ENCODE measurements at regions not wholly inside any gene's neighbourhood (a gene's known extent, or its start where the extent isn't known, plus 50 kb on each side); places are given as distances from the start of the nearest gene placed in this dataset.

GRCh38 chr11:131037873-131038272 lies 121.6 kb upstream of the SNX19 start:
- no peak for TF ChIP-seq CTCF (IDR thresholded peaks at IDR 0.05)
- H3K4me3 Mint-ChIP-seq: no peak overlapping the region
- no peaks in the 10 kb centered on the region for H3K9me3 Mint-ChIP-seq
- 0 out of 2 replicates have a peak, but pooled peaks cover 6% of the 10 kb centered on the region for H3K36me3 Mint-ChIP-seq (ENCODE audit: low read depth)
- H3K27me3 Mint-ChIP-seq (ENCODE audit: insufficient read depth): no peaks in the 10 kb centered on the region
- no peak overlapping the region for H3K27ac Mint-ChIP-seq
- no peak for DNase-seq
- H3K4me1 Mint-ChIP-seq (ENCODE audit: low read depth): peaks cover 47% of the 10 kb centered on the region

GRCh38 chr11:131038597-131038996 lies 122.3 kb upstream of the SNX19 start:
- no peaks in the 10 kb centered on the region for H3K27me3 Mint-ChIP-seq (ENCODE audit: insufficient read depth)
- TF ChIP-seq CTCF (IDR thresholded peaks at IDR 0.05): peak; percentile 66
- H3K9me3 Mint-ChIP-seq: no peaks in the 10 kb centered on the region
- H3K4me3 Mint-ChIP-seq: no peak overlapping the region
- H3K4me1 Mint-ChIP-seq (ENCODE audit: low read depth): peaks cover 40% of the 10 kb centered on the region
- no peak overlapping the region for H3K27ac Mint-ChIP-seq
- H3K36me3 Mint-ChIP-seq (ENCODE audit: low read depth): 0 out of 2 replicates have a peak, but pooled peaks cover 6% of the 10 kb centered on the region
- DNase-seq: peak; percentile 16

GRCh38 chr11:131041331-131042040 lies 125.2 kb upstream of the SNX19 start:
- Mint-ChIP-seq H3K27ac (no peak overlapping the region), H3K4me1 (ENCODE audit: low read depth) (peaks cover 28% of the 10 kb centered on the region), H3K27me3 (ENCODE audit: insufficient read depth) (peaks cover 9% of the 10 kb centered on the region), H3K36me3 (ENCODE audit: low read depth) (no peaks in the 10 kb centered on the region), H3K9me3 (no peaks in the 10 kb centered on the region), H3K4me3 (no peak overlapping the region)
- no peak for DNase-seq
- TF ChIP-seq CTCF (IDR thresholded peaks at IDR 0.05): no peak

GRCh38 chr11:131042041-131042390 lies 125.7 kb upstream of the SNX19 start:
- H3K27ac Mint-ChIP-seq: no peak overlapping the region
- no peak for DNase-seq
- no peak for TF ChIP-seq CTCF (IDR thresholded peaks at IDR 0.05)
- H3K36me3 Mint-ChIP-seq (ENCODE audit: low read depth): no peaks in the 10 kb centered on the region
- H3K9me3 Mint-ChIP-seq: no peaks in the 10 kb centered on the region
- H3K4me3 Mint-ChIP-seq: no peak overlapping the region
- H3K27me3 Mint-ChIP-seq (ENCODE audit: insufficient read depth): peaks cover 12% of the 10 kb centered on the region
- H3K4me1 Mint-ChIP-seq (ENCODE audit: low read depth): peaks cover 28% of the 10 kb centered on the region

GRCh38 chr11:131043251-131043650 lies 127.0 kb upstream of the SNX19 start:
- no peak overlapping the region for H3K4me3 Mint-ChIP-seq
- H3K36me3 Mint-ChIP-seq (ENCODE audit: low read depth): no peaks in the 10 kb centered on the region
- no peak for DNase-seq
- no peaks in the 10 kb centered on the region for H3K9me3 Mint-ChIP-seq
- H3K27ac Mint-ChIP-seq: no peak overlapping the region
- TF ChIP-seq CTCF (IDR thresholded peaks at IDR 0.05): no peak
- peaks cover 19% of the 10 kb centered on the region for H3K27me3 Mint-ChIP-seq (ENCODE audit: insufficient read depth)
- H3K4me1 Mint-ChIP-seq (ENCODE audit: low read depth): peaks cover 27% of the 10 kb centered on the region
